ENCODE measurements at regions not wholly inside any gene's neighbourhood (a gene's known extent, or its start where the extent isn't known, plus 50 kb on each side); places are given as distances from the start of the nearest gene placed in this dataset.

DNA sequence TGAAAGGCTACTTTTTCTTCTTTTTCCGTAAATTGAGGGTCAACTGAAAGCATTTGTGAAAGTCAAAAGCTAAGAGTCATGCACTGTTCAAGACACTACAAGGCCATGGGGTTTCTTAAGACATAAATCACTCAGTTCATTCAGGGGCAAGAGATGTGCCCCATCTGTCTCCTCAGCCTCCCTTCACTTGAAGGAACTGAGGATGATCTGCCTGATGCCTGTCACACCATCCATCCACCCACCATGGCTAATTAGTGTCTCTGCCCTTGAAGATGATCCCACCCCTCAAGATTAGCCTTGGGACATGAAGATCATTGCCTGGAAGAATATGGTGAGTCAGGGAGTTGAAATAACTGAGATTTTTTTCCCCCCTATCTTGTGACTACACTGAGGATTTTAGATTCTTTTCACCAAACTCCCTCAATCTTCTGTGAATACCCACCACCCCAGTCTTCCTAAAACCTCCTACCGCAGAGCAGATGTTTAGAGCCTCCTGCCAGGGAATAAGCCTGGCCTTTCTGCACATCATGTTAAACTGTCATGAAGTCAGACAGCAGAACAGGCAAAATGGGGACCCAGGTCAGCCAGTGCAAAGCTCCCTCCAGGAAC is 88.6 kb upstream of the LMO4 start:
- TF ChIP-seq, protein P1, sequence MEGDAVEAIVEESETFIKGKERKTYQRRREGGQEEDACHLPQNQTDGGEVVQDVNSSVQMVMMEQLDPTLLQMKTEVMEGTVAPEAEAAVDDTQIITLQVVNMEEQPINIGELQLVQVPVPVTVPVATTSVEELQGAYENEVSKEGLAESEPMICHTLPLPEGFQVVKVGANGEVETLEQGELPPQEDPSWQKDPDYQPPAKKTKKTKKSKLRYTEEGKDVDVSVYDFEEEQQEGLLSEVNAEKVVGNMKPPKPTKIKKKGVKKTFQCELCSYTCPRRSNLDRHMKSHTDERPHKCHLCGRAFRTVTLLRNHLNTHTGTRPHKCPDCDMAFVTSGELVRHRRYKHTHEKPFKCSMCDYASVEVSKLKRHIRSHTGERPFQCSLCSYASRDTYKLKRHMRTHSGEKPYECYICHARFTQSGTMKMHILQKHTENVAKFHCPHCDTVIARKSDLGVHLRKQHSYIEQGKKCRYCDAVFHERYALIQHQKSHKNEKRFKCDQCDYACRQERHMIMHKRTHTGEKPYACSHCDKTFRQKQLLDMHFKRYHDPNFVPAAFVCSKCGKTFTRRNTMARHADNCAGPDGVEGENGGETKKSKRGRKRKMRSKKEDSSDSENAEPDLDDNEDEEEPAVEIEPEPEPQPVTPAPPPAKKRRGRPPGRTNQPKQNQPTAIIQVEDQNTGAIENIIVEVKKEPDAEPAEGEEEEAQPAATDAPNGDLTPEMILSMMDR (conservative IDR thresholded peaks at IDR 0.05): no peak
- TF ChIP-seq EZH2 (IDR thresholded peaks at IDR 0.05; ENCODE audit: low read depth): no peak
